Liver (tissue), 8 donors: ENCODE measurements at regions not wholly inside any gene's neighbourhood (a gene's known extent, or its start where the extent isn't known, plus 50 kb on each side); places are given as distances from the start of the nearest gene placed in this dataset.

Experiments used
- DNase-seq: peaks from one replicate; pipeline ENCODE4 v3.0.0-alpha.2; 2017; ENCODE audit warnings: low spot score
- H3K27ac ChIP-seq, 2 donors: one replicate each; pipeline ENCODE4 v1.7.0; 2013; ENCODE audit warnings: inconsistent platforms in 2 of 2, low read length in 2 of 2, control low read depth in 1 of 2, low read depth in 1 of 2, mild to moderate bottlenecking in 1 of 2
- H3K27me3 ChIP-seq, 4 donors: one replicate each; pipeline versions ENCODE4 v1.6.1 to v1.7.0; 2013; ENCODE audit warnings: low read length in 3 of 4, inconsistent platforms in 1 of 4, mild to moderate bottlenecking in 1 of 4, moderate library complexity in 1 of 4; ENCODE audit not compliant: control insufficient read depth in 4 of 4, insufficient read depth in 4 of 4
- H3K36me3 ChIP-seq, 4 donors: one replicate each; pipeline versions ENCODE4 v1.6.1 to v1.7.0; 2013; ENCODE audit warnings: low read length in 3 of 4, mild to moderate bottlenecking in 3 of 4, low read depth in 1 of 4, moderate library complexity in 1 of 4; ENCODE audit not compliant: control insufficient read depth in 4 of 4, insufficient read depth in 3 of 4
- H3K4me1 ChIP-seq, 4 donors: one replicate each; pipeline versions ENCODE4 v1.6.1 to v1.7.0; 2013; ENCODE audit warnings: low read length in 3 of 4, mild to moderate bottlenecking in 3 of 4, moderate library complexity in 1 of 4; ENCODE audit not compliant: control insufficient read depth in 4 of 4, insufficient read depth in 4 of 4
- H3K4me3 ChIP-seq, 3 donors: one replicate each; pipeline versions ENCODE4 v1.6.1 to v1.7.0; 2013; ENCODE audit warnings: low read length in 3 of 3, control low read depth in 1 of 3, low read depth in 1 of 3, mild to moderate bottlenecking in 1 of 3
- H3K9ac ChIP-seq, 2 donors: one replicate each; pipeline ENCODE4 v1.7.0; 2013; ENCODE audit warnings: low read length in 2 of 2, mild to moderate bottlenecking in 2 of 2, moderate library complexity in 2 of 2, control low read depth in 1 of 2, low read depth in 1 of 2
- H3K9me3 ChIP-seq, 4 donors: one replicate each; pipeline versions ENCODE4 v1.6.1 to v1.7.0; 2013; ENCODE audit warnings: low read length in 3 of 4; ENCODE audit not compliant: control insufficient read depth in 4 of 4
- EGR1 ChIP-seq, 2 donors: IDR thresholded peaks; 2 replicates each; pipeline ENCODE4 v1.6.1; 2016 to 2018; ENCODE audit warnings: antibody characterized with exemption in 2 of 2, low read depth in 2 of 2
- FOXA1 ChIP-seq: IDR thresholded peaks from 2 replicates; pipeline ENCODE4 v1.6.1; 2016; ENCODE audit warnings: antibody characterized with exemption
- FOXA2 ChIP-seq: IDR thresholded peaks from 2 replicates; pipeline ENCODE4 v1.6.1; 2016; ENCODE audit warnings: antibody characterized with exemption
- GABPA ChIP-seq, 2 donors: IDR thresholded peaks in 1 of 2; conservative IDR thresholded peaks in 1 of 2; 2 replicates each; pipeline ENCODE4 v1.6.1; 2016; ENCODE audit warnings: antibody characterized with exemption in 2 of 2, mild to moderate bottlenecking in 1 of 2, moderate library complexity in 1 of 2
- HNF4A ChIP-seq, 2 donors: conservative IDR thresholded peaks; 2 replicates each; pipeline ENCODE4 v1.6.1; 2016; ENCODE audit warnings: antibody characterized with exemption in 2 of 2, mild to moderate bottlenecking in 2 of 2
- HNF4G ChIP-seq: IDR thresholded peaks from 2 replicates; pipeline ENCODE4 v1.6.1; 2016; ENCODE audit warnings: antibody characterized with exemption
- JUND ChIP-seq, 2 donors: IDR thresholded peaks; 2 replicates each; pipeline ENCODE4 v1.6.1; 2016; ENCODE audit warnings: antibody characterized with exemption in 2 of 2
- NR2F2 ChIP-seq: IDR thresholded peaks from 2 replicates; pipeline ENCODE4 v1.6.1; 2016; ENCODE audit warnings: antibody characterized with exemption
- RAD21 ChIP-seq, 2 donors: IDR thresholded peaks; 2 replicates each; pipeline ENCODE4 v1.6.1; 2016; ENCODE audit warnings: antibody characterized with exemption in 2 of 2, mild to moderate bottlenecking in 2 of 2
- RXRA ChIP-seq, 2 donors: IDR thresholded peaks; 2 replicates each; pipeline ENCODE4 v1.6.1; 2017 to 2018; ENCODE audit warnings: antibody characterized with exemption in 2 of 2, mild to moderate bottlenecking in 1 of 2
- SP1 ChIP-seq: IDR thresholded peaks from 2 replicates; pipeline ENCODE4 v1.6.1; 2018; ENCODE audit warnings: antibody characterized with exemption, mild to moderate bottlenecking
- TAF1 ChIP-seq: conservative IDR thresholded peaks from 2 replicates; pipeline ENCODE4 v1.6.1; 2016; ENCODE audit warnings: antibody characterized with exemption, mild to moderate bottlenecking
- YY1 ChIP-seq: IDR thresholded peaks from 2 replicates; pipeline ENCODE4 v1.6.1; 2016; ENCODE audit warnings: antibody characterized with exemption, mild to moderate bottlenecking
- WGBS: extraction: QIAGEN DNeasy Blood & Tissue Kit; methylation state at CpG from one replicate; pipeline ENCODE4 v1.1.7; 2013; 5-methylcytosine and 5-hydroxymethylcytosine counted together
- TF ChIP-seq, protein P1 (sequence below): fragments of 150-350 bp; IDR thresholded peaks from 2 replicates; pipeline ENCODE4 v1.5.1; 2017; ENCODE audit warnings: improper control_type of control experiment, low read depth, low read length; ENCODE audit not compliant: missing input control
- TF ChIP-seq, protein P2 (sequence below): IDR thresholded peaks from 2 replicates; pipeline ENCODE4 v1.6.1; 2016; ENCODE audit warnings: antibody characterized with exemption, mild to moderate bottlenecking
- TF ChIP-seq, protein P3 (sequence below): IDR thresholded peaks from 2 replicates; pipeline ENCODE4 v1.6.1; 2016; ENCODE audit warnings: antibody characterized with exemption
- TF ChIP-seq, protein P4 (sequence below): IDR thresholded peaks from 2 replicates; pipeline ENCODE4 v1.6.1; 2016; ENCODE audit warnings: antibody characterized with exemption
- TF ChIP-seq, protein P5 (sequence below): IDR thresholded peaks from 2 replicates; pipeline ENCODE4 v1.6.1; 2016; ENCODE audit warnings: antibody characterized with exemption
- donor health status: healthy.
- donor health status: healthy.
- donor health status: healthy.
- donor health status: healthy.
- donor health status: healthy.

DNA sequence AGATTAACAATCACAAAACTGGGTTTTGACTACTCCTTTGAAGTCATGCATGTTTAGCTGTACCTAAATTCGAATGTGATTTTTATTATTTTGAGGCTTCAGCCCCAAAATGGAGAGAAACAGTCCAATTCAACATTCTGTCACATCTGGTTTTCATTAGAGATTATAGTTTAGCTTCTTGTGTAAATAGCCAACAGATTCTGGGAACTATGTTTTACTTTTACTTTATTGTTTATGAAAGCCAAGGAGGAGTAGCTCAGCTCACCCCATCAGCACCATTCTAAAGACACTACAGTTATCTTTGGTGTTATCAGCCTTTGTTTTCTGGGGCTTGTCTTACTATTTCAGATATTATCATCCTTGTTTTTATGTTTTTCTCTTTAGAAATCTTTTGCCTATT lies 465.0 kb upstream of the CWC22 start:
- H3K9ac ChIP-seq, result no peak overlapping the region
- H3K27ac ChIP-seq, result no peak overlapping the region
- TF ChIP-seq HNF4A (conservative IDR thresholded peaks at IDR 0.05) (no peak), GABPA (IDR thresholded peaks at IDR 0.05 in 1 of 2, conservative IDR thresholded peaks at IDR 0.05 in 1 of 2) (no peak), RAD21 (IDR thresholded peaks at IDR 0.05) (no peak), FOXA1 (no peak), RXRA (IDR thresholded peaks at IDR 0.05) (no peak), YY1 (no peak), TAF1 (no peak), NR2F2 (no peak), SP1 (no peak), EGR1 (IDR thresholded peaks at IDR 0.05; ENCODE audit: low read depth in 2 of 2) (no peak), HNF4G (no peak), FOXA2 (no peak), JUND (IDR thresholded peaks at IDR 0.05) (no peak)
- TF ChIP-seq, protein P1, sequence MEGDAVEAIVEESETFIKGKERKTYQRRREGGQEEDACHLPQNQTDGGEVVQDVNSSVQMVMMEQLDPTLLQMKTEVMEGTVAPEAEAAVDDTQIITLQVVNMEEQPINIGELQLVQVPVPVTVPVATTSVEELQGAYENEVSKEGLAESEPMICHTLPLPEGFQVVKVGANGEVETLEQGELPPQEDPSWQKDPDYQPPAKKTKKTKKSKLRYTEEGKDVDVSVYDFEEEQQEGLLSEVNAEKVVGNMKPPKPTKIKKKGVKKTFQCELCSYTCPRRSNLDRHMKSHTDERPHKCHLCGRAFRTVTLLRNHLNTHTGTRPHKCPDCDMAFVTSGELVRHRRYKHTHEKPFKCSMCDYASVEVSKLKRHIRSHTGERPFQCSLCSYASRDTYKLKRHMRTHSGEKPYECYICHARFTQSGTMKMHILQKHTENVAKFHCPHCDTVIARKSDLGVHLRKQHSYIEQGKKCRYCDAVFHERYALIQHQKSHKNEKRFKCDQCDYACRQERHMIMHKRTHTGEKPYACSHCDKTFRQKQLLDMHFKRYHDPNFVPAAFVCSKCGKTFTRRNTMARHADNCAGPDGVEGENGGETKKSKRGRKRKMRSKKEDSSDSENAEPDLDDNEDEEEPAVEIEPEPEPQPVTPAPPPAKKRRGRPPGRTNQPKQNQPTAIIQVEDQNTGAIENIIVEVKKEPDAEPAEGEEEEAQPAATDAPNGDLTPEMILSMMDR, result no peak
- TF ChIP-seq, protein P2, sequence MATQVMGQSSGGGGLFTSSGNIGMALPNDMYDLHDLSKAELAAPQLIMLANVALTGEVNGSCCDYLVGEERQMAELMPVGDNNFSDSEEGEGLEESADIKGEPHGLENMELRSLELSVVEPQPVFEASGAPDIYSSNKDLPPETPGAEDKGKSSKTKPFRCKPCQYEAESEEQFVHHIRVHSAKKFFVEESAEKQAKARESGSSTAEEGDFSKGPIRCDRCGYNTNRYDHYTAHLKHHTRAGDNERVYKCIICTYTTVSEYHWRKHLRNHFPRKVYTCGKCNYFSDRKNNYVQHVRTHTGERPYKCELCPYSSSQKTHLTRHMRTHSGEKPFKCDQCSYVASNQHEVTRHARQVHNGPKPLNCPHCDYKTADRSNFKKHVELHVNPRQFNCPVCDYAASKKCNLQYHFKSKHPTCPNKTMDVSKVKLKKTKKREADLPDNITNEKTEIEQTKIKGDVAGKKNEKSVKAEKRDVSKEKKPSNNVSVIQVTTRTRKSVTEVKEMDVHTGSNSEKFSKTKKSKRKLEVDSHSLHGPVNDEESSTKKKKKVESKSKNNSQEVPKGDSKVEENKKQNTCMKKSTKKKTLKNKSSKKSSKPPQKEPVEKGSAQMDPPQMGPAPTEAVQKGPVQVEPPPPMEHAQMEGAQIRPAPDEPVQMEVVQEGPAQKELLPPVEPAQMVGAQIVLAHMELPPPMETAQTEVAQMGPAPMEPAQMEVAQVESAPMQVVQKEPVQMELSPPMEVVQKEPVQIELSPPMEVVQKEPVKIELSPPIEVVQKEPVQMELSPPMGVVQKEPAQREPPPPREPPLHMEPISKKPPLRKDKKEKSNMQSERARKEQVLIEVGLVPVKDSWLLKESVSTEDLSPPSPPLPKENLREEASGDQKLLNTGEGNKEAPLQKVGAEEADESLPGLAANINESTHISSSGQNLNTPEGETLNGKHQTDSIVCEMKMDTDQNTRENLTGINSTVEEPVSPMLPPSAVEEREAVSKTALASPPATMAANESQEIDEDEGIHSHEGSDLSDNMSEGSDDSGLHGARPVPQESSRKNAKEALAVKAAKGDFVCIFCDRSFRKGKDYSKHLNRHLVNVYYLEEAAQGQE, result no peak
- TF ChIP-seq, protein P3, sequence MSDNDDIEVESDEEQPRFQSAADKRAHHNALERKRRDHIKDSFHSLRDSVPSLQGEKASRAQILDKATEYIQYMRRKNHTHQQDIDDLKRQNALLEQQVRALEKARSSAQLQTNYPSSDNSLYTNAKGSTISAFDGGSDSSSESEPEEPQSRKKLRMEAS, result no peak
- TF ChIP-seq, protein P4, sequence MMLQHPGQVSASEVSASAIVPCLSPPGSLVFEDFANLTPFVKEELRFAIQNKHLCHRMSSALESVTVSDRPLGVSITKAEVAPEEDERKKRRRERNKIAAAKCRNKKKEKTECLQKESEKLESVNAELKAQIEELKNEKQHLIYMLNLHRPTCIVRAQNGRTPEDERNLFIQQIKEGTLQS, result no peak
- no peaks in the 10 kb centered on the region for H3K4me1 ChIP-seq
- no peaks in the 10 kb centered on the region for H3K27me3 ChIP-seq
- 73% methylated on average over 1 of the region's 1 CpG for WGBS
- no peak overlapping the region for H3K4me3 ChIP-seq
- H3K9me3 ChIP-seq, result peaks cover 0 to 8% (median 0%) of the 10 kb centered on the region in 4 donors
- H3K36me3 ChIP-seq, result no peaks in the 10 kb centered on the region
- DNase-seq, result no peak

DNA sequence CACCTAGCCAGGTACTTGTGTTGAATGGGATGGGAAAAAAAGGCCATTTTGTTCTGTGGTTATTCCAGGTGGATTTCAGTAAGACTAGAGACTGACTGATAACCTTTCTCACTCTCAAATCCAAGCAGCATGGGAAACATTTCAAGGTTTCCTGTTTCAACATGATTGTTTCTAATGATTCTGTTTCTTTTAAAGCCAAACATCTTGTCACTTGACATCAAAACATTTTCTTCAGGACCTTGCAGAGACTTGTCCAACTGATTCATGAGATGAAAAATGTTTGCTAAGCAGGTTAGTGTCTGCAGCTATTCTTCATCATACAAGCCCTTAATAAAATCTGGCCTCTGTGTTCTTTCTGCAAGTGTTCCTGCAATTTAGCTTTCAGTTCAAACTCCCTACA lies 456.5 kb upstream of the CWC22 start:
- H3K9me3 ChIP-seq, result peaks cover 0 to 1% (median 0%) of the 10 kb centered on the region in 4 donors
- H3K27ac ChIP-seq, result no peak overlapping the region
- no peak overlapping the region for H3K9ac ChIP-seq
- no peaks in the 10 kb centered on the region for H3K4me1 ChIP-seq
- no peak for DNase-seq
- H3K27me3 ChIP-seq, result no peaks in the 10 kb centered on the region
- no peak overlapping the region for H3K4me3 ChIP-seq
- no peaks in the 10 kb centered on the region for H3K36me3 ChIP-seq
- TF ChIP-seq, protein P5, sequence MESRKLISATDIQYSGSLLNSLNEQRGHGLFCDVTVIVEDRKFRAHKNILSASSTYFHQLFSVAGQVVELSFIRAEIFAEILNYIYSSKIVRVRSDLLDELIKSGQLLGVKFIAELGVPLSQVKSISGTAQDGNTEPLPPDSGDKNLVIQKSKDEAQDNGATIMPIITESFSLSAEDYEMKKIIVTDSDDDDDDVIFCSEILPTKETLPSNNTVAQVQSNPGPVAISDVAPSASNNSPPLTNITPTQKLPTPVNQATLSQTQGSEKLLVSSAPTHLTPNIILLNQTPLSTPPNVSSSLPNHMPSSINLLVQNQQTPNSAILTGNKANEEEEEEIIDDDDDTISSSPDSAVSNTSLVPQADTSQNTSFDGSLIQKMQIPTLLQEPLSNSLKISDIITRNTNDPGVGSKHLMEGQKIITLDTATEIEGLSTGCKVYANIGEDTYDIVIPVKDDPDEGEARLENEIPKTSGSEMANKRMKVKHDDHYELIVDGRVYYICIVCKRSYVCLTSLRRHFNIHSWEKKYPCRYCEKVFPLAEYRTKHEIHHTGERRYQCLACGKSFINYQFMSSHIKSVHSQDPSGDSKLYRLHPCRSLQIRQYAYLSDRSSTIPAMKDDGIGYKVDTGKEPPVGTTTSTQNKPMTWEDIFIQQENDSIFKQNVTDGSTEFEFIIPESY, result no peak
- TF ChIP-seq RXRA (IDR thresholded peaks at IDR 0.05) (no peak), FOXA2 (no peak), SP1 (no peak), JUND (IDR thresholded peaks at IDR 0.05) (no peak), TAF1 (no peak)
- TF ChIP-seq, protein P1, result no peak
- TF ChIP-seq, protein P4, result no peak
- TF ChIP-seq, protein P3, result no peak
- TF ChIP-seq, protein P2, result no peak
